GM12875 (cell line): ENCODE measurements at regions not wholly inside any gene's neighbourhood (a gene's known extent, or its start where the extent isn't known, plus 50 kb on each side); places are given as distances from the start of the nearest gene placed in this dataset.

Source experiments
- H3K4me3 ChIP-seq: one replicate; pipeline ENCODE4 v1.5.1; 2011; ENCODE audit warnings: low read depth, low read length, control low read depth
- CTCF ChIP-seq: IDR thresholded peaks from 2 replicates; pipeline ENCODE4 v1.5.1; 2011; ENCODE audit warnings: low read depth, mild to moderate bottlenecking, control low read depth, inconsistent platforms, low read length, moderate library complexity, borderline replicate concordance; ENCODE audit not compliant: insufficient read depth

DNA sequence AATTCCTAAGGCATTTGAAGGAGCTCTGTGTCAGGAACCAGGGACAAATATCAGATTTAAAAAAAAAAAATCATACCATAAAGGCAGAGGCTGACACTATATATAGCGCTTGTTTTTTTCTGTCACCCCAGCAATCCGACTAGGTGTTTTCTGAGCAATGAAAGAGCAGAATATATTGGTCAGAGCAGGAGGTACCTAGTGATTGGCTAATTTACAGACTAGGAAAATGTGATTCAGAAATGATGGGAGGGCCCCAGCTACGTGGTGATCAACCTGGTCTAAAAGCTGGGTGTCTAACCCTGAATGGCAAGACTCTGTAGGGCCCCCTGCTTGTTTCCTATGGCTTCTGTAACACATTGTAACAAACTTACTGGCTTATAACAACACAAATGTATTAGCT lies 195.5 kb upstream of the XYLT1 start:
- TF ChIP-seq CTCF, result no peak
- no peak overlapping the region for H3K4me3 ChIP-seq

- no peak overlapping the region for H3K4me3 ChIP-seq
- TF ChIP-seq CTCF, result no peak
Measured at GRCh38 chr16:17658881-17659280, 188.1 kb upstream of the XYLT1 start.

- no peak overlapping the region for H3K4me3 ChIP-seq
- no peak for TF ChIP-seq CTCF
Measured at GRCh38 chr16:17657045-17657444, 186.3 kb upstream of the XYLT1 start.

GRCh38 chr16:17654571-17654970 lies 183.8 kb upstream of the XYLT1 start:
- H3K4me3 ChIP-seq, result no peak overlapping the region
- no peak for TF ChIP-seq CTCF

DNA sequence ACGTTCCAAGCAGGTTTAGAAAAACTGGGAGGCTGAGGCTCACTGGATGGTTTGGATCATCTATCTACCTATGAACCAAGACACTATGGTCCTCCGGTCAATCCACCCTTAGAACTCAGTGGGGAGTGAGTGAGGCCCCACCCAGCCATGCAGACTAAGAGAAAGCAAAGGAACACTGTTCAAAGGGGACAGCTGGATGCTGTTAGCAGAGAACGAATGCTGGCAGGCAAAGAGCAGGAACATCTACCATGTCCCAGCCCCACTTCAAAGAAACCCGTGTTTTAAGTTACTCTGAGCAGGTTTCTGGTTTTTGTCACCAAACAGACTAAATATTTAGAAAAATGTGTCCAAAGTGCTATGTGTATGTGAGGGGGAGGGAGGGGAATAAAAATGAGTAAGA lies 183.4 kb upstream of the XYLT1 start:
- no peak for TF ChIP-seq CTCF
- no peak overlapping the region for H3K4me3 ChIP-seq

GRCh38 chr16:17647879-17648872 lies 177.4 kb upstream of the XYLT1 start:
- no peak for TF ChIP-seq CTCF
- H3K4me3 ChIP-seq, result no peak overlapping the region

DNA sequence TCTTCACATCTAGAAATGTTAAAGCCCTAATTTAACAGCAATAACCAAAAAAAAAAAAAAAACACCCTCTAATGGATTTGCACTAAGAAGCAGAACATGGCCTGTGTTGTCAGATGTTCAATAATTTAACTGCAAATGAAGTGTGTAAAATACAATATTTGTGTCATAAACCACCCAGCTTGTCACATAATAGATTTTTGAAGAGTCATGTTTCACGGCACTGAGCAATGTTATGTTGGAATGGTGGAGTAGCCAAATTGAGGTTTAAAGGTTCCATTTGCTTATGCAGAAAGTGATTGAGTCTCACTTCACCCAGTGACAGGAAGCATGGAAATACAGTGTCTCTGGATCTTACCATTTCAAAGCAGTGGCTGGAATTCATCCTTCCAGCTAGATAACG lies 173.2 kb upstream of the XYLT1 start:
- no peak overlapping the region for H3K4me3 ChIP-seq
- no peak for TF ChIP-seq CTCF
